ENCODE measurements at regions not wholly inside any gene's neighbourhood (a gene's known extent, or its start where the extent isn't known, plus 50 kb on each side); places are given as distances from the start of the nearest gene placed in this dataset.
"Not testable (repeated sequence)": the region's sequence is repeated elsewhere in the genome, so short reads cannot be mapped to it uniquely, and the experiment has no call there.

DNA sequence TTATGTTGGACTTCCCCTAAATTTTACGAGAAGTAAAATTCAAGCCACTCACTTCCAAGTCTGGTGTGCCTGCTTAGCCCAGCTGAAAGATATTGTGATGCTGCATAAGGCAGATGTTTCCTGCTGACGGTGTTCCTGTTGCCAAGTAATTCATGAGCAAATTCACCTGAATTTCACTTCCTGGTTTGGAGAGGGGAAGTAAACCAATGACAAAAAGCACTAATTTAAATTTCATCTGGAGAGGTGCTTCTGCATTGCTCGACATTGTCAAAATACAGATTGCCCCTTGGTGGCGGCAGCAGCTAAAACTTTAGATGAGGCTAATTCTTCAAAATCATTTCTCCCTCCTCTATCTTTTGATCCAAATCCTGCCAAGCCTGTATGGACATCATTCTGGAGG, 281.1 kb downstream of the AACS start:
- no peak overlapping the region for H3K27ac ChIP-seq (replicated peaks)
- TF ChIP-seq SPI1 (IDR thresholded peaks at IDR 0.05; ENCODE audit: borderline replicate concordance, low read depth) (peak; percentile 7; the same call in 1 of the 2 replicates), GABPA (IDR thresholded peaks at IDR 0.05; ENCODE audit: low read depth) (no peak), POLR2AphosphoS5 (IDR thresholded peaks at IDR 0.05; ENCODE audit: low read depth) (no peak)
- TF ChIP-seq, protein P1, sequence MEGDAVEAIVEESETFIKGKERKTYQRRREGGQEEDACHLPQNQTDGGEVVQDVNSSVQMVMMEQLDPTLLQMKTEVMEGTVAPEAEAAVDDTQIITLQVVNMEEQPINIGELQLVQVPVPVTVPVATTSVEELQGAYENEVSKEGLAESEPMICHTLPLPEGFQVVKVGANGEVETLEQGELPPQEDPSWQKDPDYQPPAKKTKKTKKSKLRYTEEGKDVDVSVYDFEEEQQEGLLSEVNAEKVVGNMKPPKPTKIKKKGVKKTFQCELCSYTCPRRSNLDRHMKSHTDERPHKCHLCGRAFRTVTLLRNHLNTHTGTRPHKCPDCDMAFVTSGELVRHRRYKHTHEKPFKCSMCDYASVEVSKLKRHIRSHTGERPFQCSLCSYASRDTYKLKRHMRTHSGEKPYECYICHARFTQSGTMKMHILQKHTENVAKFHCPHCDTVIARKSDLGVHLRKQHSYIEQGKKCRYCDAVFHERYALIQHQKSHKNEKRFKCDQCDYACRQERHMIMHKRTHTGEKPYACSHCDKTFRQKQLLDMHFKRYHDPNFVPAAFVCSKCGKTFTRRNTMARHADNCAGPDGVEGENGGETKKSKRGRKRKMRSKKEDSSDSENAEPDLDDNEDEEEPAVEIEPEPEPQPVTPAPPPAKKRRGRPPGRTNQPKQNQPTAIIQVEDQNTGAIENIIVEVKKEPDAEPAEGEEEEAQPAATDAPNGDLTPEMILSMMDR (IDR thresholded peaks at IDR 0.05; ENCODE audit: insufficient read depth, low read length) = no peak
- TF ChIP-seq, protein P2, sequence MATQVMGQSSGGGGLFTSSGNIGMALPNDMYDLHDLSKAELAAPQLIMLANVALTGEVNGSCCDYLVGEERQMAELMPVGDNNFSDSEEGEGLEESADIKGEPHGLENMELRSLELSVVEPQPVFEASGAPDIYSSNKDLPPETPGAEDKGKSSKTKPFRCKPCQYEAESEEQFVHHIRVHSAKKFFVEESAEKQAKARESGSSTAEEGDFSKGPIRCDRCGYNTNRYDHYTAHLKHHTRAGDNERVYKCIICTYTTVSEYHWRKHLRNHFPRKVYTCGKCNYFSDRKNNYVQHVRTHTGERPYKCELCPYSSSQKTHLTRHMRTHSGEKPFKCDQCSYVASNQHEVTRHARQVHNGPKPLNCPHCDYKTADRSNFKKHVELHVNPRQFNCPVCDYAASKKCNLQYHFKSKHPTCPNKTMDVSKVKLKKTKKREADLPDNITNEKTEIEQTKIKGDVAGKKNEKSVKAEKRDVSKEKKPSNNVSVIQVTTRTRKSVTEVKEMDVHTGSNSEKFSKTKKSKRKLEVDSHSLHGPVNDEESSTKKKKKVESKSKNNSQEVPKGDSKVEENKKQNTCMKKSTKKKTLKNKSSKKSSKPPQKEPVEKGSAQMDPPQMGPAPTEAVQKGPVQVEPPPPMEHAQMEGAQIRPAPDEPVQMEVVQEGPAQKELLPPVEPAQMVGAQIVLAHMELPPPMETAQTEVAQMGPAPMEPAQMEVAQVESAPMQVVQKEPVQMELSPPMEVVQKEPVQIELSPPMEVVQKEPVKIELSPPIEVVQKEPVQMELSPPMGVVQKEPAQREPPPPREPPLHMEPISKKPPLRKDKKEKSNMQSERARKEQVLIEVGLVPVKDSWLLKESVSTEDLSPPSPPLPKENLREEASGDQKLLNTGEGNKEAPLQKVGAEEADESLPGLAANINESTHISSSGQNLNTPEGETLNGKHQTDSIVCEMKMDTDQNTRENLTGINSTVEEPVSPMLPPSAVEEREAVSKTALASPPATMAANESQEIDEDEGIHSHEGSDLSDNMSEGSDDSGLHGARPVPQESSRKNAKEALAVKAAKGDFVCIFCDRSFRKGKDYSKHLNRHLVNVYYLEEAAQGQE (IDR thresholded peaks at IDR 0.05; ENCODE audit: insufficient replicate concordance, low read depth) = no peak
- no peak for DNase-seq (ENCODE audit: low read depth in 1 of 2, low spot score in 1 of 2)
- H3K27me3 ChIP-seq (ENCODE audit: insufficient read depth, poor library complexity, severe bottlenecking) = peaks cover 9% of the 10 kb centered on the region
- H3K4me3 ChIP-seq (replicated peaks; ENCODE audit: insufficient read depth, low read length) = no peak overlapping the region

DNA sequence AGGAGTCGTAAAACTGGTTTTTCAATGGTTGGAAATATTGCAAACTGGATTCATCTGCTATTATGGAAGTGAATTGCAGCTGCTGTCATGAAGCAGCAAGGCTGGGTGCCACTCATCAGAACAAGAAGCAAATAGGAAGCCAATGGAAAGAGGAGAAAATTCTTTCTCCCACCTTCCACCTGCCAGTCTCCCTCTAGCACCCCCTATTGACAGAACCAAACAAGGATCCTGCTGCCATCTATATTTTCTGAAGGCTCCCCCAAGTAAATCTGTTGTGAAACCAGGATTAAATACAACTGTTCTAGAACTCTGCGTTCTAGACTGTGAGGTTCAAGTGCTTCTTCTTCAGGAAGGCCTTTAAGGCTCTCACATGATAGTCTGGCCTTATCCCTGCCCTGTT, 286.6 kb downstream of the AACS start:
- TF ChIP-seq GABPA (IDR thresholded peaks at IDR 0.05; ENCODE audit: low read depth) (no peak), POLR2AphosphoS5 (IDR thresholded peaks at IDR 0.05; ENCODE audit: low read depth) (no peak), SPI1 (IDR thresholded peaks at IDR 0.05; ENCODE audit: borderline replicate concordance, low read depth) (no peak)
- TF ChIP-seq, protein P1 (IDR thresholded peaks at IDR 0.05; ENCODE audit: insufficient read depth, low read length) = no peak
- TF ChIP-seq, protein P2 (IDR thresholded peaks at IDR 0.05; ENCODE audit: insufficient replicate concordance, low read depth) = no peak

DNA sequence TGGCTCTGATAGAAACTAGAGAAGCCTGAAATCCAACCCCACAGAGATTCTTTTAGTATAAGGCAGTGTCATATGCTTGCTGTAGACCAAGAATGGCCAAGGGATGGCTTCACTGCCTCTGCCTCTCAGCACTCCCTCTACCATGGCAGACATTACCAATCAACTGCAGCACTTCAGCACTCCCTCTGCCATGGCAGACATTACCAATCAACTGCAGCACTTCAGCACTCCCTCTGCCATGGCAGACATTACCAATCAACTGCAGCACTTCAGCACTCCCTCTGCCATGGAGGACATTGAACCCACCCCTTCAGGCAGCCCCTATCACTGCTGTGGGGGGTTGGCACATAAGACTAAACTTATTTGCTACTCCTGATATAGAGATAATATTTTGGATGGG, 287.8 kb downstream of the AACS start:
- not testable (repeated sequence) for H3K4me3 ChIP-seq (replicated peaks; ENCODE audit: insufficient read depth, low read length); H3K27me3 ChIP-seq (ENCODE audit: insufficient read depth, poor library complexity, severe bottlenecking); DNase-seq (ENCODE audit: low read depth in 1 of 2, low spot score in 1 of 2); H3K27ac ChIP-seq (replicated peaks)

More for the DNA sequence above, 286.6 kb downstream of the AACS start:
- peaks cover 3% of the 10 kb centered on the region for H3K27me3 ChIP-seq (ENCODE audit: insufficient read depth, poor library complexity, severe bottlenecking)
- no peak overlapping the region for H3K27ac ChIP-seq (replicated peaks)
- no peak overlapping the region for H3K4me3 ChIP-seq (replicated peaks; ENCODE audit: insufficient read depth, low read length)
- no peak for DNase-seq (ENCODE audit: low read depth in 1 of 2, low spot score in 1 of 2)

DNA sequence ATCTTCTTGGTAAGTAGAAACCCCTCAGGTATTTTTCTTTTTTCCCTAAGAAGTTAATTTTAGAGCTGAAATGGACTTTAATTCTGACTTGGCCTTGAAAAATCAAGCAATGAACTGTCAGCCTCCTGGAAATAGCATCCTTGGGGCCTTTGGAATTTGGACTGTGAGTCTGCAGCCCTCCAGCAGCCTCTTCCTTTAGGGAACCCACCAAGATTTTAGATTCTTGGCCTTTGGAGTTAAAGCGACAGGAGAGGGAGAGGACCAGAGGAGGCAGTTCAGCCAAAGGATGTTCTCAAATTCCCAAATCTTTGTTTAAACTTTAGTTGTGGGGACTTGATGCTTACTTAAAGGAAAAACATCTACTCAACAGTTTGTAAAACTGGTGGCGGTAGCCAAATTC, 288.6 kb downstream of the AACS start:
- Histone ChIP-seq H3K4me3 (replicated peaks; ENCODE audit: insufficient read depth, low read length) (no peak overlapping the region), H3K27me3 (ENCODE audit: insufficient read depth, poor library complexity, severe bottlenecking) (no peaks in the 10 kb centered on the region), H3K27ac (replicated peaks) (no peak overlapping the region)
- no peak for TF ChIP-seq SPI1 (IDR thresholded peaks at IDR 0.05; ENCODE audit: borderline replicate concordance, low read depth)
- TF ChIP-seq, protein P2 (IDR thresholded peaks at IDR 0.05; ENCODE audit: insufficient replicate concordance, low read depth) = no peak
- TF ChIP-seq POLR2AphosphoS5 (IDR thresholded peaks at IDR 0.05; ENCODE audit: low read depth) = no peak
- TF ChIP-seq GABPA (IDR thresholded peaks at IDR 0.05; ENCODE audit: low read depth) = no peak
- TF ChIP-seq, protein P1 (IDR thresholded peaks at IDR 0.05; ENCODE audit: insufficient read depth, low read length) = no peak
- DNase-seq (ENCODE audit: low read depth in 1 of 2, low spot score in 1 of 2) = no peak

All from HL-60 (cell line).